GM19328 (cell line): ENCODE measurements at regions not wholly inside any gene's neighbourhood (a gene's known extent, or its start where the extent isn't known, plus 50 kb on each side); places are given as distances from the start of the nearest gene placed in this dataset.

Source experiments
- ATAC-seq: cut with Tn5 transposase; IDR thresholded peaks from one replicate; pipeline ENCODE4 v1.9.1; 2021; ENCODE audit warnings: mild to moderate bottlenecking, moderate library complexity; ENCODE audit not compliant: unreplicated experiment

DNA sequence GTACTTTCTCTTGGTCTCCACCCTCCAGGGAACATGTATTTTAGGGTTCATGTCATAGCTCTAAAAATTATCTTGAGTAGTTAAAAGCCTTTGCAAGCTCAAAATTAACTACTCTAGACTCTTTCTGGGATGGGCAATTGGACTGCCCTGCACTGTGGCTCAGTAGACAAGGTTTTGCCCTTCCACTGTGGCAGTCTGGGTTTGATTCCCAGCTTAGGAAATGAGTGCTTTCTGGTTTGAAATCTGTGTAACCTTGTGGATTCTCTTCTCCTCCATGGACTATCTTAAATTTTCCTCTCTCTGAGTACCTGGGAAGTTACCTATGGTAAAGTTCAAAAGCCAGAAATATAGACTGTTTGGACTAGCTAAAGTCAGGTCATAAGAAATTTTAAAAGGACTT is 94.6 kb upstream of the UST start:
- no peak for ATAC-seq

DNA sequence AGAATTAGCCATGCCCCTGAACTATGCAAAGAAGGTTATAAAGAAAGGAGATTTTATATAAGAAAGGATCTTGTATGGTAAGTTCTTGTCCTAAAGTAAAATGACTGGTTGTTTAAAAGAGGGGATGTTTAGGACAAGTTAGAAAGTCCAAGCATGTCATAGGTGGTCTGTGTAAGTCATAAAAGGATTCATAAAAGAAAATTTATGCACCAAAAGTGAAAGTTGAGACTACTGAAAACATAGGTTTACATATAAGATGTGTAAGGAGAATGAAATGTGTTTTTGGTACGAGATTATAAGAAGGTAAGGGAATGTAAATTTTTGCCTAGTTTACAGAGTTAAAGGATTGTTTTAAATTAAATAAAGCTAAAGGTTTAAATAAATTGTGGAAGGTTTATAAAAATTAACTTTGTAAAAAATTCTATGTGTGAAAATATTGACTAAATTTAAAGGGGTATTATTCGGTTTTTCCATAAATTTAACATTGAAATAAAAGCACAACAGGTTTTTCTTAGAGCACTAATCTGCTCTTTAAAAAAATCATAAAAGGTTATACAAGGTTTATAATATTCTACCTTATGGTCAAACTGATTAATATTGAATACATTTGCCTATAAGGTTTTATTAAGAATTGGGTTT is 93.6 kb upstream of the UST start:
- ATAC-seq, result no peak

DNA sequence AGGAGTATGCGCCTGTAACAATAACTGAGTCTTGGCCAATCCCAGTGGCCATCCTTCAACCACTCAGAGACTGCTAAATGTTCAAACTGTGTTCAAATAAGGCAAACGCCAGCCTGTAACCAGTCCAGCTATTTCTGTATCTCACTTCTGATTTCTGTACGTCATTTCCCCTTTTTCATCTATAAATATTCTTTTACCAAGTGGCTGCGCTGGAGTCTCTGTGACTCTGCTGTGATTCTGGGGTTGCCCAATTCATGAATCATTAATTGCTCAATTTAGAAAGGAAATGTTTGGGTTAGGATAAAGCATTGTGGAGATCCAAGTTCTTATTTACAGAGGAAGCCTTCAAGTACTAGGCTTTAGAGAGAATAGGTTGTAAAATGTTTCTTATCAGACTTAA is 89.8 kb upstream of the UST start:
- no peak for ATAC-seq

DNA sequence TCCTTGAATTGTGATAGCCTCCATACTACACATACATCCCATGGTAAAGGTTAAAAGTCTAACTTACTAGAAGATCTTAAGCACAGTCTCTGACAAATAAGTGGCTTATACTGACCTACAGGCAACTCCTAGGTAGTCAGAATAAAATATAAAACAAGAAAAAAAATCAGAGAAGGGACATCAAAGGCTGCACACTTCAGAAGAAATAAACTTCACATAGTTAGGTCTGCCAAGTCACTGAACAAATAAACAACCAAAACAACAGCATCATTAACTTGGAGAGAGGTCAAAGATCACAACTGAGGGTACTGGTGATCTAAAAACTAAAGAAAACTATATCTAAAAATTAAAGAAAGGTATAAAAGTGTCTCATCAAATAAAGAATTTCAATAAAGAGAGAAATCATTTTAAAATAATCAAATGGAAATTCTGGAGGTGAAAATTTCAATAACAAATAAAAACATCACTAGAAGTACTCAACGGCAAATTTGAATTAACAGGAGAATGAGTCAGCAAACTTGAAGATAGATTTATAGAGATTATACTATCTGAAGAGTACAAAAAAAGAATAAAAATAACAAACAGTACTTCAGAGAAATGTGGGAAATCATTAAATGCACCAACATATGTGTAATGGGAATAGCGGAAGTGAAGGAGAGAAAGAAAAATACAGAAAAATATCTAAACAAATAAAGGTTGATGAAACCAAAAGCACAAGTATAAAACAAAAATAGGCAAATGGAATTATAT is 88.0 kb upstream of the UST start:
- no peak for ATAC-seq

DNA sequence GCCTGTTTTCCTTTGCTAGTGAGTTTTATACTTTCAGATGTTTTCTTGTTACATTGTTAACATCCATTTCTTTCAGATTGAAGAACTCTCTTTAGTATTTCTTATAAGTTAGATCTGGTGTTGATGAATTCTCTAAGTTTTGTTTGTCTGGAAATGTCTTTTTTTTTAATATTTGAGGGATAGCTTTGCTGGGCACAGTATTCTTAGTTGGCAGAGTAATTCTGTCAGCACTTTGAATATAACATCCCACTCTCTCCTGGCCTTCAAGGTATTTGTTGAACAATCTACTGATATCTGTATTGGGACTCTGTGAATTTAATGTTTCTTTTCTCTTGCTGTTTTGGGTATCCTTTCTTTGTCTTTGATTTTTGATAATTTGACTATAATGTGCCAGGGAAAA is 79.4 kb upstream of the UST start:
- ATAC-seq, result no peak

DNA sequence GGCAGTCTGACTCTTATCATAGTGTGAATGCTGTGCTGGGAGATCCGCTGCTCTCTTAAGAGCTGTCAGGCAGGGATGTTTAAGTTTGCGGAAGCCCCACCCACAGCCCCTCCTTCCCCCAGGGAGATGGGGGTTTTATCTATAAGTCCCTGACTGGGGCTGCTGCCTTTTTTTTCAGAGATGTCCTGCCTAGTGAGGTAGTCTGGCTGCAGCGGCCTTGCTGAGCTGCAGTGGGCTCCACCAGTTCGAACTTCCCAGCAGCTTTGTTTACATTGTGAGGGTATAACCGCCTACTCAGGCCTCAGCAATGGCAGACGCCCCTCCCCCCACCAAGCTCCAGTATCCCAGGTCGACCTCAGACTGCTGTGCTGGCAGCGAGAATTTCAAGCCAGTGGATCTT is 75.7 kb upstream of the UST start:
- no peak for ATAC-seq

DNA sequence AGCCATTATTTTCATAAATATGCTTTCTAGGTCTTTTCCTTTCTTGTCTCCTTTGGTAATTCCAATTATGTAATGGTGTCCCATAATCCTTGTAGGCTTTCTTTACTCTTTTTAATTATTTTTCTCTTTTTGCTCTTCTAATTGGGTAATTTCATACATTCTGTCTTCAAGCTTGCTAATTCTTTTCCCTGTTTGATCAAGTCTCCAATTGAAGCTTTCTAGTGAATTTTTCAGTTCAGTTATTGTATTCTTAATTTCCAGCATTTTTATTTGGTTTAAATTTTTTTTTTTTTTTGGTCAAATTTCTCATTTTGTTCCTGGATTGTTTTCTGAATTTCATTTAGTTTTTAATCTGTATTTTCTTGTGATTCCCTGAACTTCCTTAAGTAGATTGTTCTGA is 74.9 kb upstream of the UST start:
- ATAC-seq, result no peak

DNA sequence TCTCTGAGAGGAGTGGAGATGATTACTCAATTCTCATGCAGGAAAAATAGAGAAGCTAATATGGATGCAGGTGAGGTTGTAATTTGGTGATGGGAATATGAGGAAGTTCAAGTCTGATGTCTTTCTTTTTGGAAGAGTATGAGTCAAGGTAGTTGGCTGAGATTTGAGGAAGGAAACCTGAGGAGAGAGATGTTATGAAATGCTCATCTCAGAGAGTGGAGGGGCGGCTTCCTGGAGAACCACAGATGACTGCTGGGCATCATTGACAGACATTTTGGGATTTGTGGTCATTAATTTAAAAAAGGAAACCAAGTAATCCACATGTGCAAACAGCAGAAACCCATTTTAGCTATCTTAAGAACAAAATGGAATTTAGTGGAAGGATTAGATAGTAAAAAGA is 72.5 kb upstream of the UST start:
- no peak for ATAC-seq

DNA sequence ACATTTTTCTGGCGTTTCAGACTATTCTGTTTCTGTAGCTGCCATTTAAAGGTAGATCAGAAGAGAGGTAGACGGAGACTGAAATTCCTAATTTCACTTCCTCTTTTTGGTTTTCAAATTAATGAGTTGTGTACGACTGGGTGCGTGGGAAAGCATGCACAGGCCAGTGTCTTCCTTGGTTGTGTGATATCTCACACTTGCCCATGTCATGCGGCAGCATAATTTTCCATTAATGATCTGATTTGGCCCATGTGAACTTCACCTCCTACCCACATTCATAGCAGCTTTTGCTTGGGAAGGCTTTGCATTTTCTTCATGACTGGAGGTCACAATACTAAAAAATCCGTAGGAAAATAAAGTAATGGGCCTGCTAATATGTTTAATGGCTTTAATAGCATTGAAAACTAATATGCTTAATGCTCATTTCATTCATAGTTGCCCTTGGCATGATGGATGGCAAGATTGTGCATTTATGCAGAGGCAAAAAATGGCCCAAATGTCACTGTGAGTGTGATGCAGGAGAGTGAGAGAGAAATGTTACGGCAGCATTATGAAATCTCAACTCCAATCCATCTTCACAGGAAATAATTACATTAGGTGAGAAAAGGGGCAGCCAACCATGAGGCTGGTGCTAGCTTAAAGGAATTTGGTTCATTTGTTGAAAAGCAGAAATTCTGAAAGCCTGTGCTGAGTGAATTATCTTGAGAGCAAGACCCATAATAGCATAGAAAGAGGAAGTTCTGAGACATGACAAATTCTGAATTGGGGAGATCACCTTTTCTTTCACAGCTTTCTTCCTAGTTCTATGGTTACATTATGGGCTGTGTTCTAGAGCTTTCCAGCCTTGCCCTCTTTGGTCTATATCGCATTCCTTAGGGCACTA is 69.0 kb upstream of the UST start:
- ATAC-seq, result peak; percentile 71

DNA sequence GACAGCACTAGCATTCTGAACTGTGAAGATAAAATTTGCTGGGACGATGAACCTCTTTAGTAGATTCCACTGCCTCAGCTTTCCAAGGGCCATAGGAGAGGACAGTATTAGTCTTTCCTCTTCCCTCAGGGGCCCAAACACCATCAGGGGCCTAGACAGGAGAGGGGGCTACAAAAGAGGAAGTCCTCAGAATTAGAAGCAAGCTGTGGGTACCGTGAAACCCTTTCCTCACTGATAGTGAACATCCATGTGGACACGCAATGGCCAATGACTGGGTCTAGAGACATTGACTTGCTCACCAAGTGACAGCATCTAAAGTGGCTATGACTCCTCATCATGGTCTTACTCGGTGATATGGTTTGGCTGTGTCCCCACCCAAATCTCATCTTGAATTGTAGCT is 68.1 kb upstream of the UST start:
- ATAC-seq, result no peak

DNA sequence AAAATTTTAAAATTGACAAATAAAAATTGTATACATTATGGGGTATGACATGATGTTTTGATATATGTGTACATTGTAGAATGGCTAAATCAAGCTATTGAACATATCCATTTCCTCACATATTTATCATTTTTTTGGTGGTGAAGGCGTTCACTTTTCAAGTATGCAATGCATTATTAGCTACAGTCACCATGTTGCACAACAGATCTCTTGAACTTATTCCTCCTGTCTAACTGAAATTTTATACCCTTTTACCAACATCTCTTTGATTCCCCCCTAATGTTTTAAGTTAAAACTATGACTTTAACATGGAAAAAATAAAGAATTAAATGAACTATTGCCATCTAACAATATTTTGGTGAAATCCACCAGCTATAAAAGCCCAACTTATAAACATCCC is 65.2 kb upstream of the UST start:
- no peak for ATAC-seq

DNA sequence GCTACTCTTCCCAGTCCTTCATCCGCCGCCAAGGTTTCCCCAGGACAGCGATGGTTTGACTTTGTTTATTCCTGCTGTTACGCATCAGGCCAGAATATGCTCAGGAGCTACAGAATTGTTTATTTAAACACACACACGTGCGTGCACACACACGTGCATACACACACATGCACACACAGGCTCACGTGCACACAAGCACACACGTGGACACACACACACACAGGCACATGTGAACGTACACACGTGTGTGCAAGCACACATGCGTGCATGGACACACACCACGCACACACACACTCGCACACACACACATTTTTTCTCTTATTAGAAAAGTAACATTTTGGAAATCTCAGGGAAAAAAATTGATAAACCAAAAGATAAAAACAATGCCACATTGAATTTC is 64.6 kb upstream of the UST start:
- ATAC-seq, result no peak

DNA sequence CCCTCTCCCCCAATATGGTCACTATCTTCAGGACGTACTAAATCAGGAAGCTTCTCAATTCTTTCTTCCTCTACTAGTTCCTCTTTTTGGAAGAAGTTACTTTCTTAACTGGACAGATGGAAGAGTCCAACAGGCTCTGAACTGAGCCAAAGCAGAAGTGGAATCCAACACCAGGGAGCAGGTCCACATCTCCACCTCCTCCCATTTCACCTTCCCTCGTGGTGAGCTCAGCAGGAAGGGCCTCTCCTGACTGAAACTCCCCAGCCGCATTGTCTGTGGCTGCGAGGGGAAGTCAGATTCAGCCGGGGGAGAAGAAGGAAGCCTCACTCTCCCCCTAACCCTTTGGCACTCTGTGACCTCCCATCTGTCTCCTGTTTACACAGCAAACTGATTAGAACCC is 63.8 kb upstream of the UST start:
- ATAC-seq, result no peak

DNA sequence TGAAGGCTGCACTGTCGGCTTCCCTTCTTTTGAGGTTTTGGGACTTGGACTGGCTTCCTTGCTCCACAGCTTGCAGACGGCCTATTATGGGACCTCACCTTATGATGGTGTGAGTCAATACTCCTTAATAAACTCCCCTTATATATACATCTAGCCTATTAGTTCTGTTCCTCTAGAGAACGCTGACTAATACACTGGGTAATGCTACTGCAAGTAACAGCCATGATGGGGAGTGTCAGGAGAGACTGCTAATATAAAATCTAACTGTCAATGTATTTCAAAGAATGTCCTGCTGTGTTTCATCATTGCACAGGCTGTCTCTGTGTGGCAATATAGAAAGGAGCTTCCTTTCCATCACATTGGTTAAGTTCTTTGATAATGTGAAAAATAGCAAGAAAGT is 57.7 kb upstream of the UST start:
- ATAC-seq, result no peak

DNA sequence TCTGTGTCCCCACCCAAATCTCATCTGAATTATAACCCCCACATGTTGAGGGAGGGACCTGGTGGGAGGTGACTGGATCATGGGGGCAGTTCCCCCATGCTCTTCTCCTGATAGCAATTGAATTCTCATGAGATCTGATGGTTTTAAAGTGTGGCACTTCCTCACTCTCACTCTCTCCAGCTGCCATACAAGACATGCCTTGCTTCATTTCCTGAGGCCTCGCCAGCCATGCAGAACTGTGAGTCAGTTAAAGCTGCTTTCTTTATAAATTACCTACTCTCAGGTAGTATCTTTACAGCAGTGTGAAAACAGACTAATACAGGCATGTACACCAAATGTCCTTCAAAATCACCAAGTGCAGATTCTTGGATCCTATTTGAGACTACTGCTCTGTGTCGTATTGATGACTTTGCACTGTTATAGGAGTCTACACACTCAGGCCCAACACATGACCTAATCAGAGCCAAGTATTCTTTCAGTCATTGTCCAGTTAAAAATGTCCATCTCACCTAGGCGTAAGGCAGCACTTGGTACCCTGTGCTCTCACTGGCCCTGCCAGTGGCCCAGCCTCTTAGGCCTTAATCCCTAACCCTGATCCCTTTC is 52.8 kb upstream of the UST start:
- ATAC-seq, result no peak
